ENCODE measurements at regions not wholly inside any gene's neighbourhood (a gene's known extent, or its start where the extent isn't known, plus 50 kb on each side); places are given as distances from the start of the nearest gene placed in this dataset.

GRCh38 chr20:47934761-47935160 lies 149.5 kb upstream of the SULF2 start:
- no peak for TF ChIP-seq CTCF (IDR thresholded peaks at IDR 0.05)
- TF ChIP-seq POLR2A (IDR thresholded peaks at IDR 0.05) = no peak
